ENCODE measurements at regions not wholly inside any gene's neighbourhood (a gene's known extent, or its start where the extent isn't known, plus 50 kb on each side); places are given as distances from the start of the nearest gene placed in this dataset.

- H3K27me3 ChIP-seq (ENCODE audit: insufficient read depth, poor library complexity, severe bottlenecking): no peaks in the 10 kb centered on the region
- no peak overlapping the region for H3K27ac ChIP-seq (replicated peaks)
- H3K4me3 ChIP-seq (replicated peaks; ENCODE audit: insufficient read depth, low read length): no peak overlapping the region
- no peak for DNase-seq (ENCODE audit: low read depth in 1 of 2, low spot score in 1 of 2)
- TF ChIP-seq POLR2AphosphoS5 (IDR thresholded peaks at IDR 0.05; ENCODE audit: low read depth) (no peak), GABPA (IDR thresholded peaks at IDR 0.05; ENCODE audit: low read depth) (no peak), SPI1 (IDR thresholded peaks at IDR 0.05; ENCODE audit: borderline replicate concordance, low read depth) (no peak)
- TF ChIP-seq, protein P1, sequence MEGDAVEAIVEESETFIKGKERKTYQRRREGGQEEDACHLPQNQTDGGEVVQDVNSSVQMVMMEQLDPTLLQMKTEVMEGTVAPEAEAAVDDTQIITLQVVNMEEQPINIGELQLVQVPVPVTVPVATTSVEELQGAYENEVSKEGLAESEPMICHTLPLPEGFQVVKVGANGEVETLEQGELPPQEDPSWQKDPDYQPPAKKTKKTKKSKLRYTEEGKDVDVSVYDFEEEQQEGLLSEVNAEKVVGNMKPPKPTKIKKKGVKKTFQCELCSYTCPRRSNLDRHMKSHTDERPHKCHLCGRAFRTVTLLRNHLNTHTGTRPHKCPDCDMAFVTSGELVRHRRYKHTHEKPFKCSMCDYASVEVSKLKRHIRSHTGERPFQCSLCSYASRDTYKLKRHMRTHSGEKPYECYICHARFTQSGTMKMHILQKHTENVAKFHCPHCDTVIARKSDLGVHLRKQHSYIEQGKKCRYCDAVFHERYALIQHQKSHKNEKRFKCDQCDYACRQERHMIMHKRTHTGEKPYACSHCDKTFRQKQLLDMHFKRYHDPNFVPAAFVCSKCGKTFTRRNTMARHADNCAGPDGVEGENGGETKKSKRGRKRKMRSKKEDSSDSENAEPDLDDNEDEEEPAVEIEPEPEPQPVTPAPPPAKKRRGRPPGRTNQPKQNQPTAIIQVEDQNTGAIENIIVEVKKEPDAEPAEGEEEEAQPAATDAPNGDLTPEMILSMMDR (IDR thresholded peaks at IDR 0.05; ENCODE audit: insufficient read depth, low read length): no peak
- TF ChIP-seq, protein P2, sequence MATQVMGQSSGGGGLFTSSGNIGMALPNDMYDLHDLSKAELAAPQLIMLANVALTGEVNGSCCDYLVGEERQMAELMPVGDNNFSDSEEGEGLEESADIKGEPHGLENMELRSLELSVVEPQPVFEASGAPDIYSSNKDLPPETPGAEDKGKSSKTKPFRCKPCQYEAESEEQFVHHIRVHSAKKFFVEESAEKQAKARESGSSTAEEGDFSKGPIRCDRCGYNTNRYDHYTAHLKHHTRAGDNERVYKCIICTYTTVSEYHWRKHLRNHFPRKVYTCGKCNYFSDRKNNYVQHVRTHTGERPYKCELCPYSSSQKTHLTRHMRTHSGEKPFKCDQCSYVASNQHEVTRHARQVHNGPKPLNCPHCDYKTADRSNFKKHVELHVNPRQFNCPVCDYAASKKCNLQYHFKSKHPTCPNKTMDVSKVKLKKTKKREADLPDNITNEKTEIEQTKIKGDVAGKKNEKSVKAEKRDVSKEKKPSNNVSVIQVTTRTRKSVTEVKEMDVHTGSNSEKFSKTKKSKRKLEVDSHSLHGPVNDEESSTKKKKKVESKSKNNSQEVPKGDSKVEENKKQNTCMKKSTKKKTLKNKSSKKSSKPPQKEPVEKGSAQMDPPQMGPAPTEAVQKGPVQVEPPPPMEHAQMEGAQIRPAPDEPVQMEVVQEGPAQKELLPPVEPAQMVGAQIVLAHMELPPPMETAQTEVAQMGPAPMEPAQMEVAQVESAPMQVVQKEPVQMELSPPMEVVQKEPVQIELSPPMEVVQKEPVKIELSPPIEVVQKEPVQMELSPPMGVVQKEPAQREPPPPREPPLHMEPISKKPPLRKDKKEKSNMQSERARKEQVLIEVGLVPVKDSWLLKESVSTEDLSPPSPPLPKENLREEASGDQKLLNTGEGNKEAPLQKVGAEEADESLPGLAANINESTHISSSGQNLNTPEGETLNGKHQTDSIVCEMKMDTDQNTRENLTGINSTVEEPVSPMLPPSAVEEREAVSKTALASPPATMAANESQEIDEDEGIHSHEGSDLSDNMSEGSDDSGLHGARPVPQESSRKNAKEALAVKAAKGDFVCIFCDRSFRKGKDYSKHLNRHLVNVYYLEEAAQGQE (IDR thresholded peaks at IDR 0.05; ENCODE audit: insufficient replicate concordance, low read depth): no peak
Observed at GRCh38 chr1:79105500-79105899, 99.0 kb upstream of the ADGRL4 start.

- H3K27me3 ChIP-seq (ENCODE audit: insufficient read depth, poor library complexity, severe bottlenecking): no peaks in the 10 kb centered on the region
- no peak overlapping the region for H3K27ac ChIP-seq (replicated peaks)
- no peak for DNase-seq (ENCODE audit: low read depth in 1 of 2, low spot score in 1 of 2)
- TF ChIP-seq POLR2AphosphoS5 (IDR thresholded peaks at IDR 0.05; ENCODE audit: low read depth) (no peak), SPI1 (IDR thresholded peaks at IDR 0.05; ENCODE audit: borderline replicate concordance, low read depth) (no peak), GABPA (IDR thresholded peaks at IDR 0.05; ENCODE audit: low read depth) (no peak)
- TF ChIP-seq, protein P2 (IDR thresholded peaks at IDR 0.05; ENCODE audit: insufficient replicate concordance, low read depth): no peak
- TF ChIP-seq, protein P1 (IDR thresholded peaks at IDR 0.05; ENCODE audit: insufficient read depth, low read length): no peak
- no peak overlapping the region for H3K4me3 ChIP-seq (replicated peaks; ENCODE audit: insufficient read depth, low read length)
Observed at GRCh38 chr1:79104617-79105016, 98.1 kb upstream of the ADGRL4 start.

- no peak overlapping the region for H3K27ac ChIP-seq (replicated peaks)
- no peak for DNase-seq (ENCODE audit: low read depth in 1 of 2, low spot score in 1 of 2)
- TF ChIP-seq, protein P2 (IDR thresholded peaks at IDR 0.05; ENCODE audit: insufficient replicate concordance, low read depth): no peak
- TF ChIP-seq, protein P1 (IDR thresholded peaks at IDR 0.05; ENCODE audit: insufficient read depth, low read length): no peak
- TF ChIP-seq SPI1 (IDR thresholded peaks at IDR 0.05; ENCODE audit: borderline replicate concordance, low read depth) (no peak), POLR2AphosphoS5 (IDR thresholded peaks at IDR 0.05; ENCODE audit: low read depth) (no peak), GABPA (IDR thresholded peaks at IDR 0.05; ENCODE audit: low read depth) (no peak)
- no peak overlapping the region for H3K4me3 ChIP-seq (replicated peaks; ENCODE audit: insufficient read depth, low read length)
- H3K27me3 ChIP-seq (ENCODE audit: insufficient read depth, poor library complexity, severe bottlenecking): no peaks in the 10 kb centered on the region
Observed at GRCh38 chr1:79100385-79100784, 93.9 kb upstream of the ADGRL4 start.
